ENCODE measurements at regions not wholly inside any gene's neighbourhood (a gene's known extent, or its start where the extent isn't known, plus 50 kb on each side); places are given as distances from the start of the nearest gene placed in this dataset.

- TF ChIP-seq CTCF (IDR thresholded peaks at IDR 0.05) (no peak), POLR2A (IDR thresholded peaks at IDR 0.05) (no peak)
Measured at GRCh38 chr11:25766332-25767015, 565.5 kb upstream of the ANO3 start.
